ENCODE measurements at regions not wholly inside any gene's neighbourhood (a gene's known extent, or its start where the extent isn't known, plus 50 kb on each side); places are given as distances from the start of the nearest gene placed in this dataset.

GRCh38 chr6:156398371-156398770, 378.8 kb upstream of the ARID1B start:
- DNase-seq: no peak
- intact Hi-C loops (cut with DNase I): no loop called here

GRCh38 chr6:156396791-156397418, 380.3 kb upstream of the ARID1B start:
- Histone ChIP-seq H3K4me3 (peak overlapping the region in 3 of 12 donors; percentile 7 to 19 (median 12)), H3K9me3 (no peaks in the 10 kb centered on the region), H3K36me3 (no peaks in the 10 kb centered on the region), H3K4me1 (peaks cover 0 to 5% (median 0%) of the 10 kb centered on the region in 12 donors), H3K27ac (no peak overlapping the region), H3K27me3 (peaks cover 0 to 19% (median 7%) of the 10 kb centered on the region in 9 donors)
- 36 to 45% (median 40%) methylated on average over 29 to 45 of the region's 45 CpGs for WGBS, 4 donors
- ATAC-seq (no peak), DNase-seq (no peak)
- intact Hi-C loops (cut with DNase I): no loop called here
- TF ChIP-seq CTCF (IDR thresholded peaks at IDR 0.05): no peak
- no peak for TF ChIP-seq POLR2A (IDR thresholded peaks at IDR 0.05)

More at GRCh38 chr6:156398371-156398770, 378.8 kb upstream of the ARID1B start:
- Histone ChIP-seq H3K9me3 (no peaks in the 10 kb centered on the region), H3K36me3 (no peaks in the 10 kb centered on the region), H3K27ac (no peak overlapping the region), H3K4me3 (no peak overlapping the region), H3K27me3 (peaks cover 0 to 19% (median 7%) of the 10 kb centered on the region in 9 donors), H3K4me1 (peaks cover 0 to 5% (median 0%) of the 10 kb centered on the region in 12 donors)
- 73 to 96% (median 86%) methylated on average over 5 of the region's 5 CpGs for WGBS, 4 donors
- no peak for ATAC-seq
- TF ChIP-seq CTCF (IDR thresholded peaks at IDR 0.05) (no peak), POLR2A (IDR thresholded peaks at IDR 0.05) (no peak)

GRCh38 chr6:156396068-156396771, 381.0 kb upstream of the ARID1B start:
- Histone ChIP-seq H3K36me3 (no peaks in the 10 kb centered on the region), H3K9me3 (no peaks in the 10 kb centered on the region), H3K27me3 (peaks cover 0 to 19% (median 7%) of the 10 kb centered on the region in 9 donors), H3K4me3 (peak overlapping the region in 2 of 12 donors; percentile 7 to 19), H3K27ac (no peak overlapping the region), H3K4me1 (peaks cover 0 to 5% (median 0%) of the 10 kb centered on the region in 12 donors)
- WGBS, 4 donors: 68 to 82% (median 71%) methylated on average over 11 of the region's 11 CpGs
- ATAC-seq (no peak), DNase-seq (no peak)
- TF ChIP-seq POLR2A (IDR thresholded peaks at IDR 0.05) (no peak), CTCF (IDR thresholded peaks at IDR 0.05) (no peak)
- intact Hi-C loops (cut with DNase I): no loop called here

GRCh38 chr6:156395276-156395675, 381.9 kb upstream of the ARID1B start:
- no peak overlapping the region for H3K4me3 ChIP-seq
- no peaks in the 10 kb centered on the region for H3K36me3 ChIP-seq
- no peak overlapping the region for H3K27ac ChIP-seq
- H3K4me1 ChIP-seq: peaks cover 0 to 5% (median 0%) of the 10 kb centered on the region in 12 donors
- intact Hi-C loops (cut with DNase I): no loop called here
- peaks cover 0 to 19% (median 7%) of the 10 kb centered on the region in 9 donors for H3K27me3 ChIP-seq
- 90 to 97% (median 92%) methylated on average over 6 of the region's 6 CpGs for WGBS, 4 donors
- no peaks in the 10 kb centered on the region for H3K9me3 ChIP-seq
- DNase-seq (no peak), ATAC-seq (no peak)
- TF ChIP-seq POLR2A (IDR thresholded peaks at IDR 0.05) (no peak), CTCF (IDR thresholded peaks at IDR 0.05) (no peak)
